ENCODE measurements at regions not wholly inside any gene's neighbourhood (a gene's known extent, or its start where the extent isn't known, plus 50 kb on each side); places are given as distances from the start of the nearest gene placed in this dataset.

- TF ChIP-seq CTCF (IDR thresholded peaks at IDR 0.05; ENCODE audit: poor library complexity, severe bottlenecking) = no peak
- ATAC-seq (ENCODE audit: low read depth) = no peak
- Histone ChIP-seq H3K27ac (ENCODE audit: poor library complexity, severe bottlenecking) (no peak overlapping the region), H3K36me3 (ENCODE audit: low read depth) (no peaks in the 10 kb centered on the region), H3K4me1 (ENCODE audit: insufficient read depth, poor library complexity, severe bottlenecking) (no peaks in the 10 kb centered on the region), H3K27me3 (ENCODE audit: insufficient read depth, poor library complexity, severe bottlenecking) (no peaks in the 10 kb centered on the region), H3K4me3 (ENCODE audit: severe bottlenecking) (no peak overlapping the region), H3K9me3 (ENCODE audit: severe bottlenecking) (no peaks in the 10 kb centered on the region)
- DNase-seq (ENCODE audit: low spot score) = no peak
Observed at GRCh38 chr9:18338042-18338441, 135.9 kb upstream of the ADAMTSL1 start.

GRCh38 chr9:18343784-18344183, 130.2 kb upstream of the ADAMTSL1 start:
- Histone ChIP-seq H3K27me3 (ENCODE audit: insufficient read depth, poor library complexity, severe bottlenecking) (no peaks in the 10 kb centered on the region), H3K4me3 (ENCODE audit: severe bottlenecking) (no peak overlapping the region), H3K27ac (ENCODE audit: poor library complexity, severe bottlenecking) (no peak overlapping the region), H3K9me3 (ENCODE audit: severe bottlenecking) (no peaks in the 10 kb centered on the region), H3K4me1 (ENCODE audit: insufficient read depth, poor library complexity, severe bottlenecking) (no peaks in the 10 kb centered on the region), H3K36me3 (ENCODE audit: low read depth) (no peaks in the 10 kb centered on the region)
- ATAC-seq (ENCODE audit: low read depth) = no peak
- TF ChIP-seq CTCF (IDR thresholded peaks at IDR 0.05; ENCODE audit: poor library complexity, severe bottlenecking) = no peak
- no peak for DNase-seq (ENCODE audit: low spot score)

- Histone ChIP-seq H3K27me3 (ENCODE audit: insufficient read depth, poor library complexity, severe bottlenecking) (no peaks in the 10 kb centered on the region), H3K9me3 (ENCODE audit: severe bottlenecking) (no peaks in the 10 kb centered on the region), H3K27ac (ENCODE audit: poor library complexity, severe bottlenecking) (no peak overlapping the region), H3K4me3 (ENCODE audit: severe bottlenecking) (no peak overlapping the region), H3K36me3 (ENCODE audit: low read depth) (no peaks in the 10 kb centered on the region), H3K4me1 (ENCODE audit: insufficient read depth, poor library complexity, severe bottlenecking) (no peaks in the 10 kb centered on the region)
- DNase-seq (ENCODE audit: low spot score) (no peak), ATAC-seq (ENCODE audit: low read depth) (no peak)
- no peak for TF ChIP-seq CTCF (IDR thresholded peaks at IDR 0.05; ENCODE audit: poor library complexity, severe bottlenecking)
Observed at GRCh38 chr9:18346745-18347144, 127.2 kb upstream of the ADAMTSL1 start.

GRCh38 chr9:18347386-18348082, 126.4 kb upstream of the ADAMTSL1 start:
- Histone ChIP-seq H3K4me1 (ENCODE audit: insufficient read depth, poor library complexity, severe bottlenecking) (no peaks in the 10 kb centered on the region), H3K36me3 (ENCODE audit: low read depth) (no peaks in the 10 kb centered on the region), H3K27ac (ENCODE audit: poor library complexity, severe bottlenecking) (no peak overlapping the region), H3K4me3 (ENCODE audit: severe bottlenecking) (no peak overlapping the region), H3K9me3 (ENCODE audit: severe bottlenecking) (no peaks in the 10 kb centered on the region), H3K27me3 (ENCODE audit: insufficient read depth, poor library complexity, severe bottlenecking) (no peaks in the 10 kb centered on the region)
- no peak for DNase-seq (ENCODE audit: low spot score)
- ATAC-seq (ENCODE audit: low read depth) = no peak
- no peak for TF ChIP-seq CTCF (IDR thresholded peaks at IDR 0.05; ENCODE audit: poor library complexity, severe bottlenecking)

GRCh38 chr9:18348083-18348475, 125.9 kb upstream of the ADAMTSL1 start:
- H3K9me3 ChIP-seq (ENCODE audit: severe bottlenecking) = no peaks in the 10 kb centered on the region
- H3K4me1 ChIP-seq (ENCODE audit: insufficient read depth, poor library complexity, severe bottlenecking) = no peaks in the 10 kb centered on the region
- no peaks in the 10 kb centered on the region for H3K36me3 ChIP-seq (ENCODE audit: low read depth)
- H3K4me3 ChIP-seq (ENCODE audit: severe bottlenecking) = no peak overlapping the region
- DNase-seq (ENCODE audit: low spot score) (no peak), ATAC-seq (ENCODE audit: low read depth) (no peak)
- TF ChIP-seq CTCF (IDR thresholded peaks at IDR 0.05; ENCODE audit: poor library complexity, severe bottlenecking) = no peak
- no peaks in the 10 kb centered on the region for H3K27me3 ChIP-seq (ENCODE audit: insufficient read depth, poor library complexity, severe bottlenecking)
- no peak overlapping the region for H3K27ac ChIP-seq (ENCODE audit: poor library complexity, severe bottlenecking)

All from RWPE2 (cell line).